ENCODE measurements at regions not wholly inside any gene's neighbourhood (a gene's known extent, or its start where the extent isn't known, plus 50 kb on each side); places are given as distances from the start of the nearest gene placed in this dataset.

- TF ChIP-seq EZH2 (IDR thresholded peaks at IDR 0.05; ENCODE audit: low read length, unreplicated experiment) (no peak), EZH2phosphoT487 (IDR thresholded peaks at IDR 0.05; ENCODE audit: borderline replicate concordance, low read length) (no peak), CTCF (conservative IDR thresholded peaks at IDR 0.05; ENCODE audit: low read depth, low read length) (no peak)
These were observed 700.1 kb downstream of the MED13L start for GRCh38 chr12:115577401-115577800.
